Ectodermal cell (in vitro differentiated cells): ENCODE measurements at regions not wholly inside any gene's neighbourhood (a gene's known extent, or its start where the extent isn't known, plus 50 kb on each side); places are given as distances from the start of the nearest gene placed in this dataset.

ENCODE experiments used
- H3K27ac ChIP-seq: 2 replicates; pipeline ENCODE4 v1.7.0; 2013; ENCODE audit warnings: mild to moderate bottlenecking, low read depth, low read length; ENCODE audit not compliant: insufficient read depth, poor library complexity, severe bottlenecking
- H3K27me3 ChIP-seq: 2 replicates; pipeline ENCODE4 v1.7.0; 2013; ENCODE audit warnings: mild to moderate bottlenecking, low read length; ENCODE audit not compliant: insufficient read depth, control insufficient read depth, poor library complexity, severe bottlenecking
- H3K36me3 ChIP-seq: one replicate; pipeline ENCODE4 v1.7.0; 2013; ENCODE audit warnings: low read length; ENCODE audit not compliant: control insufficient read depth, insufficient read depth
- H3K4me1 ChIP-seq: one replicate; pipeline ENCODE4 v1.7.0; 2013; ENCODE audit warnings: low read length; ENCODE audit not compliant: control insufficient read depth, insufficient read depth
- H3K4me3 ChIP-seq: 2 replicates; pipeline ENCODE4 v1.7.0; 2013; ENCODE audit warnings: low read depth, low read length, control low read depth; ENCODE audit not compliant: insufficient read depth
- H3K9me3 ChIP-seq: 2 replicates; pipeline ENCODE4 v1.7.0; 2013; ENCODE audit warnings: mild to moderate bottlenecking, low read length, moderate library complexity; ENCODE audit not compliant: control insufficient read depth
- WGBS, 2 experiments: methylation state at CpG; one replicate each; pipeline ENCODE4 v1.1.7; 2013; ENCODE audit warnings: missing lambda C conversion rate in 2 of 2; 5-methylcytosine and 5-hydroxymethylcytosine counted together

DNA sequence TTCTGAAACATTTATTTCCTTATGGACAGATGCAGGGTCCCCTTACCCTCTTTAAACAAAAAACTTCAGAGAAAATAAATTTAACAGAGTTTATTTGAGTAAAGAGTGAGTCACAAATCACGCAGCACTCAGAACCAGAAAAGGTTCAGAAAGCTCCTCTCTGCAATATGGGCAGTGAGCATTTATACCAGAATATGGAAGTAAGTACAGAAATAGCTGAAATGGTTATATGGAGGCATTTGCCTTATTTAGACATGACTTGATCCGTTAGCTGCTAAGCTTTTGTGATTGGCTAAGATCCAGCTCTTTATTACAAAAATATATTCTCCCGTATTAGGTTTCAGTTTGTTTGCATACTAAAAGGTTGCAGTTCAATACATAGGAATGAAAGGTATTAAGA lies 1554.1 kb downstream of the EFNA5 start:
- no peaks in the 10 kb centered on the region for H3K27me3 ChIP-seq
- H3K9me3 ChIP-seq = no peaks in the 10 kb centered on the region
- no peak overlapping the region for H3K27ac ChIP-seq
- no peaks in the 10 kb centered on the region for H3K36me3 ChIP-seq
- no peaks in the 10 kb centered on the region for H3K4me1 ChIP-seq
- no peak overlapping the region for H3K4me3 ChIP-seq
- WGBS, 2 experiments = 89 to 99% methylated on average over 2 of the region's 3 CpGs

DNA sequence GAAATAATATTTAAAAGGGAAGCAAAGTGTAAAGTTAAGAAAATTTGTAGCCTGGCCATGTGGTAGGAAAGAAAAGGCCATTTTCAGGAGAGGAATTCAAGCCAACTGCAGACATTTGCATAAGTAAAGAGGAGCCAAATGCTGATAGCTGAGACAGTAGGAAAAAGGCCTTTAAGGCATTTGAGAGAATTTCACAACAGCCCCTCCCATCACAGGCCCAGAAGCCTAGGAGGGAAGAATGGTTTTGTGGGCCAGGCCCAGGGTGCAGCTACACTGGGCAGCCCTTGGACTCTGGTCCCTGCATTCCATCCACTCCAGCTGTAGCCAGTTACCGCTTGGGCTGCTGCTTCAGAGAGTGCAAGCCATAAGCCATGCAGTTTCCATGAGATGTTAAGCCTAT lies 1556.8 kb downstream of the EFNA5 start:
- Histone ChIP-seq H3K27me3 (no peaks in the 10 kb centered on the region), H3K27ac (no peak overlapping the region), H3K9me3 (no peaks in the 10 kb centered on the region), H3K4me3 (no peak overlapping the region), H3K4me1 (no peaks in the 10 kb centered on the region), H3K36me3 (no peaks in the 10 kb centered on the region)
- WGBS, 2 experiments = 91 to 100% methylated on average over 1 of the region's 1 CpG

DNA sequence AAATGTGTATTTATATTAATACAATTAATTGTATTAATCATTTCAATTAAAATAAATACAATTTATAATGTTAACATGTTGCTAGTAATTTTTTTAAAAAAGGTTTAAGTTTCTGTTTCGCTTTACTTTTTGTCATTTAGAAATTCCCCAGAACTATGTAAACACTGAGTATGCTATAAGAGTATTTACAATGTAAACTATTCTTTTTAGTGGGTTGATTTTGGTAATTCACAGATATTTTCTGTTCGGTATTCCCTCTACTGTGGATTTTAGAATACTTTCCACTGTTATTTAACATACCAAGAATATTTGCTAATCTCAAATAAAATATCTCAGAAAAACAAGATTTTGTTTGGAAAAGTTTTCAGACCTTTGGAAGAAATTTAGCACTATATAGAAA lies 1564.4 kb downstream of the EFNA5 start:
- H3K9me3 ChIP-seq = no peaks in the 10 kb centered on the region

DNA sequence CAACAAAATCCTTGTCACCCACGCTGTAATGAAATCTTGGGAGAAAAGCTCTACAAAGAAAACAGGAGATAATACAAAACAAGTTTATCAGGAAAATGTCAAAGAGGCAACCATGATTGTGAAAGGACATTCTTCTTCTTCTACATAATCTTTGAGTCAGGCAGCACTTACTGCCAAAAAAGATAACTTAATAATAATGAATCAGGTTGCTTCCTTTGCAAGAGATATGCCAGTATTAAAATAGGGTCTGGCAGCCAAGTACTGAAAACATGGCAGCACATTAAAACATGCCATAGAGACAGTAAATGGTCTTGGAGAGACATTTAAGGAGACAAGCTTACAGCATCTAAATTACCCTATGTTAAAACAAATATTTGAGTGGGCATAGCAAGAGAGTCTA lies 1573.4 kb downstream of the EFNA5 start:
- no peaks in the 10 kb centered on the region for H3K4me1 ChIP-seq
- no peak overlapping the region for H3K4me3 ChIP-seq
- no peaks in the 10 kb centered on the region for H3K27me3 ChIP-seq
- H3K9me3 ChIP-seq = no peaks in the 10 kb centered on the region
- 88 to 100% methylated on average over 1 of the region's 1 CpG for WGBS, 2 experiments
- H3K27ac ChIP-seq = no peak overlapping the region
- H3K36me3 ChIP-seq = no peaks in the 10 kb centered on the region

More for the DNA sequence above, 1564.4 kb downstream of the EFNA5 start:
- Histone ChIP-seq H3K36me3 (no peaks in the 10 kb centered on the region), H3K4me1 (no peaks in the 10 kb centered on the region), H3K27ac (no peak overlapping the region), H3K27me3 (no peaks in the 10 kb centered on the region), H3K4me3 (no peak overlapping the region)
- no CpG with 5 or more reads among the region's 2 CpGs for WGBS, 2 experiments

DNA sequence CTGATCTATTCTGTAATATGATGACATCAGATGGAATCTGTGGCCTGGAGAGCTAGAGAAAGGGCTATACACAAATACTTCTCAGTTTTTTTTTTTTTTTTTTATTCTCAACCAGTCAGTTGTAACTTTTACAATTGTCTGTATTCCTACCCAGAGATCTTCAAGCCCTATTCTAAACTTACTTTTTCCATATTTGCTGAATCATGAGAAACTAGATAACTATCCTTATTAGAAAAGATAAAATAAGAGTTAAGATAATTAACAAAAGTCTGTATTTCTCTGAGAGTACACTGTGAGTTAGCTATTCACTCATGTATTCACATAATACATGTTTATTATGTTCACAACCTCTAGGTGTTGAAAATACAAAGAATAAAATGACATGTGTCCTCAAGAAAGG lies 1575.9 kb downstream of the EFNA5 start:
- no peaks in the 10 kb centered on the region for H3K4me1 ChIP-seq
- H3K4me3 ChIP-seq = no peak overlapping the region
- no peak overlapping the region for H3K27ac ChIP-seq
- no peaks in the 10 kb centered on the region for H3K9me3 ChIP-seq
- H3K36me3 ChIP-seq = no peaks in the 10 kb centered on the region
- no peaks in the 10 kb centered on the region for H3K27me3 ChIP-seq

DNA sequence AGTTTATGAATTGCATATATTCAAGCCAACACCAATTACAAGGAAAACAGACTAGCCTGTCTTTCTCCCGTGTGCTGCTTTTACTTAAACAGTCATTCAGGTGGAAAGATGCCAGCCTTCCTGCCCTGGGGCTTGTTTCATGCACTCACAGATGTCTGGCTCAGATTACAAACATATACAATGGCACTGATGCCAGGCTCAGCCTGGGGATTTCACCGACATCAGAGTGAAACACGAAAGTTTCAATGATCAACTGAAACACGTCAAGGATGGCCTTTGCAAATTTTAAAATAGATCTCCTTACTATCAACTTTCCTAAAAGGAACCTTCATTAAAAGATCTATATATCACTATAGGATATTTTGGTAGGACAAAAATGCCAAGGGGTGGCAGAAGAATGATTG lies 1576.5 kb downstream of the EFNA5 start:
- no peaks in the 10 kb centered on the region for H3K27me3 ChIP-seq
- H3K27ac ChIP-seq = no peak overlapping the region
- 89 to 91% methylated on average over 4 of the region's 4 CpGs for WGBS, 2 experiments
- no peaks in the 10 kb centered on the region for H3K9me3 ChIP-seq
- no peak overlapping the region for H3K4me3 ChIP-seq
- H3K4me1 ChIP-seq = no peaks in the 10 kb centered on the region
- H3K36me3 ChIP-seq = no peaks in the 10 kb centered on the region

DNA sequence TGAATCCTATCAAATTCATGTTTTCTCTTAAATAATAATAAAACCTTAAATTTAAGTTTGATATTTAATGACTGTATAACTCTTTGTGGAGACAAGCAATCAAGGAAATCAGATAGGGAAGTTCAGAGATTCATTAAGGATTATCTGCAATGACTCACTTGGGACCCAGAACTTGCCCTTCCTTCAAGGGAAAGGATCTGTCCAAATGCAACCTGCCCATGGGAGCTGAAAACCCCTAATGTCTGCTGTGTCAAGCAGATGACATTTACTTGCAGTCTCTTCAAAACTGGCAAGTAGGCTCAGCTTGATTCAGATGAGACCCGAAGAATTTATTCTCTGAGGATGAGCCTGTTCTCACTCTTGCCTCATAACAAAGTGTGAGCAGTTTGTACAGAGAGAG lies 1577.6 kb downstream of the EFNA5 start:
- Histone ChIP-seq H3K9me3 (no peaks in the 10 kb centered on the region), H3K4me3 (no peak overlapping the region), H3K36me3 (no peaks in the 10 kb centered on the region), H3K27ac (no peak overlapping the region), H3K27me3 (no peaks in the 10 kb centered on the region), H3K4me1 (no peaks in the 10 kb centered on the region)
- 89 to 96% methylated on average over 1 of the region's 1 CpG for WGBS, 2 experiments

DNA sequence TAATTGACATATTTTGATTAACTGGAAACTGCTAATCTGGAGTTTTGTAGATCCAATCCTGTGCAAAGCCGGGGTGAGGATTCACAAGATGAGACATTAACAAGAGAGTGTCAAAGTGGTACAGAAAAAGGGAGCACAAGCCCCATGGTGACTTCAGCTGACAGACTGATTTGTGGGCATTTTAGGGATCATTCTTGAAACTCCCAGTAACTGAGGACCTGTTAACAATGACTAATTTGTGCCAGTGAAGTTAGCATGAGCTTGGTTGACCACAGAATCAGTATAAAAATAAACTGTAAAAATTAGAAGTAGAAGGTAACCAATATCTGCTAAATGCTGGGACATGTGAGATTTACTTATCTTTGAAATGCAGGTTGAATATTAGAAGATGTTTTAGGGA lies 1578.3 kb downstream of the EFNA5 start:
- Histone ChIP-seq H3K4me3 (no peak overlapping the region), H3K27ac (no peak overlapping the region), H3K27me3 (no peaks in the 10 kb centered on the region), H3K36me3 (no peaks in the 10 kb centered on the region), H3K9me3 (no peaks in the 10 kb centered on the region), H3K4me1 (no peaks in the 10 kb centered on the region)
- 88% methylated on average over 1 of the region's 1 CpG for WGBS, 2 experiments

DNA sequence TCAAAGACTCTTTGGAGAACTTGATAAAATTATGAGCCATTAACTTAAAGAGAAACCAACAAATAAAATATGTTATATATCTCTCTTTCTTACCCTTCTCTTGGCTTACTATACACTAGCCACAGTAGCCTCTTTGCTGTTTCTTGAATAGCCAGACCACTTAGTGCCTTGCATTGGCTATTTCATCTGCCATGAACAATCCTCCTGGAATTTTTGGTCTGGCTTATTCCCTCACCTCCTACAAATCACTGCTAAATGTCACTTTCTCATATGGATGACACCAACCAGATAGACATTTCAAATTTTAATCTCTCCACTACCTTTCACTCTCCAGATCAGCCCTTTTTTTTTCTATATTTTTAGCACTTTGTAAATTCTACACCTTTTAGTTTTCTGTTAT lies 1581.7 kb downstream of the EFNA5 start:
- H3K36me3 ChIP-seq = no peaks in the 10 kb centered on the region
- no peaks in the 10 kb centered on the region for H3K9me3 ChIP-seq
- no peak overlapping the region for H3K4me3 ChIP-seq
- no peak overlapping the region for H3K27ac ChIP-seq
- H3K27me3 ChIP-seq = no peaks in the 10 kb centered on the region
- peaks cover 14% of the 10 kb centered on the region for H3K4me1 ChIP-seq

DNA sequence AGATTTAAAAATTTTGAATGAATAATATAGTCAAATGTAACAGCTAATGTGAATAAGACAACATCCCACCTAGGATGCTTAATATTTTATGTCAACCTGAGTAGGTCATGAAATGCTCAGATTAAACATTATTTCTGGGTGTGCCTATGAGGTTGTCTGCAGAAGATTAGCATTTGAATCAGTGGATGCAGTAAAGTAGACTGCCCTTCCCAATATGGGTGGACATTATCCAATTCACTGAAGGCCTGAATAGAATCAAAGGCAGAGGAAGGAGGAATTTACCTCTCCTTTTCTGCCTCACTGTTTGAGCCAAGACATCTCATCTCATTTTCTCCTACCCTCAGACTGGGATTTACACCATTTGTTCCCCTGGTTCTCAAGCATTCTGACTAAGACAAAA lies 1582.3 kb downstream of the EFNA5 start:
- H3K9me3 ChIP-seq = no peaks in the 10 kb centered on the region
- no peak overlapping the region for H3K4me3 ChIP-seq
- H3K4me1 ChIP-seq = peaks cover 14% of the 10 kb centered on the region
- H3K27ac ChIP-seq = no peak overlapping the region
- H3K27me3 ChIP-seq = no peaks in the 10 kb centered on the region
- no peaks in the 10 kb centered on the region for H3K36me3 ChIP-seq

DNA sequence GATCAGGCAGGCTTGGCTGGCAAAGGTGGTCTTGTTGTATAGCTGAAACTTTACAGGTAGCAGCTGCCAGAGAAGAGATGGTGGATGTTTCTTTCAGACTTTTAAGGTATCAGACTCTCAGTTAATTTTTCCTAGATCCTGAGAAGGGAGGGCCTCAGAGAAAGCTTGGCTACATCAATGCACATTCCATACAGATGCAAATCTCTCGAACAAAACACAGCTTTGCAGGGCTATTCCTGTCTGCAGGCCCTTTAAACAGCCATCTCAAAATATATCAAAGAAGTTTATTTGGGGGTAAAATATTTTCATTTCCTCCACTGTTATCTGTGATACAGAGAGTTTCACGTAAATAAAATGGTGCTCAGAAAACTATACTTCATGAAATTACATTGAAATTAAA lies 1584.4 kb downstream of the EFNA5 start:
- Histone ChIP-seq H3K4me3 (no peak overlapping the region), H3K27ac (no peak overlapping the region), H3K27me3 (no peaks in the 10 kb centered on the region), H3K9me3 (no peaks in the 10 kb centered on the region), H3K36me3 (no peaks in the 10 kb centered on the region), H3K4me1 (peaks cover 14% of the 10 kb centered on the region)
- 8% methylated on average over 1 of the region's 2 CpGs; no CpG with 5 or more reads in 1 of the 2 experiments for WGBS, 2 experiments
